NCI-H446 (cell line): ENCODE measurements at regions not wholly inside any gene's neighbourhood (a gene's known extent, or its start where the extent isn't known, plus 50 kb on each side); places are given as distances from the start of the nearest gene placed in this dataset.
"Not testable (repeated sequence)": the region's sequence is repeated elsewhere in the genome, so short reads cannot be mapped to it uniquely, and the experiment has no call there.

Experiments used
- DNase-seq, 2 experiments: peaks; one replicate each; lab custom pipeline; 2025; lab: John Stamatoyannopoulos, UW

DNA sequence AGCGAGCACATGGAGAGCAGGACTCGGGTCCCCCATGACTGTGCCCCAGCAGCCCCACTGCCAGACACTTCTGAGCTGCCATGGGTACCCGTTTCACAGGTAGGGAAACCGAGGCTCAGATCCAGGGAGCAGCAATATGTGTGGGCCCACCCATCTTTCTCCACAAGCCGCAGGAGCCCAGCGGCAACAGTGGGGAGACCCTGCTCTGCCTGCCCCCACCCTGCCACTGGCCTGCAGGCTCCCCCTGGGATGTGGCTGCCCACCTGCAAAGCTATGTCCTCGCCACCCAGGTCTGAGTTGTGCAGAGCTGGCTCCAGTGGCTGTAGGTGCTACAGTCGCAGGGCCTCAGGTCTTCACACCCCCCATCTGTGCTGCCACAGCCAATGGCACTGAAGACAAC is 50.6 kb upstream of the C1QTNF9B start:
- DNase-seq, result no peak

DNA sequence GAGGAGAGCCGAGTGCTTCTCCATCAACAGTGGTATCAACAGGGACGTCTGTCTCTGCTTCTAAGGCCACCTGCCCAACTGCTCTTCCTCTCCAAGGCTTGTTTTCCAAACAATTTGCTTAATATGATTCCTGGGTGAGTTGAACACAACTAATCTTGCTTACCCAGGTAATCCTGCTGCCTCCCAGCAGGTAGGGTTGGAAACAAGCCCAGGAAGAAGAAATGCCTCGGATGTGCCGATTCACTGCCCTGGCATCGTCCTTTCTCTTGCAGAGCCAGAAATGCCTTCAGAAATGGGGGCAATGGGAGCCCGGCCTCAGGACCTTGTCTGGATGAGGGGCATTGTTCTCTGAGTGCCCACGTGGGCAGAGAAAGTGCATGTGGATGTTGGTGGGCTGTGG is 51.9 kb upstream of the C1QTNF9B start:
- no peak for DNase-seq

DNA sequence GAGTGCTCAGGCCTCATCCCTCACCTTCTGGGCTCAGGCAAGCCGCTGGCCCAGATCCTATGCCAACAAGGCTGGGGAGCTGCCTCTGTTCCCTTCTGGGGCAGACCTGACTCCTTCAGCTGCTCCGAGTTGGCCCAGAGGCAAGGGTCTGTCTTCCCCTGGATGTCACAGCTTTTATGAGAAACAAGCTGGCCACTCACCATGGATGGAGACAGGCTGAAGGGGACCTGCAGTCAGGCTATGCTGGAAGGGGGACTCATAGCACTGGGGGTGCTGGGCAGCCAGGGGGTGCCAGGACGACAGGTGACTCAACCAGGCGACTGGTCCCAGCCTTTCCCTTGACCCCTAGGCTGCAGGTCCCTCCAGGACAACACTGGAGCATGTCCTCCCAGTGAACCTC is 52.4 kb upstream of the C1QTNF9B start:
- no peak for DNase-seq

DNA sequence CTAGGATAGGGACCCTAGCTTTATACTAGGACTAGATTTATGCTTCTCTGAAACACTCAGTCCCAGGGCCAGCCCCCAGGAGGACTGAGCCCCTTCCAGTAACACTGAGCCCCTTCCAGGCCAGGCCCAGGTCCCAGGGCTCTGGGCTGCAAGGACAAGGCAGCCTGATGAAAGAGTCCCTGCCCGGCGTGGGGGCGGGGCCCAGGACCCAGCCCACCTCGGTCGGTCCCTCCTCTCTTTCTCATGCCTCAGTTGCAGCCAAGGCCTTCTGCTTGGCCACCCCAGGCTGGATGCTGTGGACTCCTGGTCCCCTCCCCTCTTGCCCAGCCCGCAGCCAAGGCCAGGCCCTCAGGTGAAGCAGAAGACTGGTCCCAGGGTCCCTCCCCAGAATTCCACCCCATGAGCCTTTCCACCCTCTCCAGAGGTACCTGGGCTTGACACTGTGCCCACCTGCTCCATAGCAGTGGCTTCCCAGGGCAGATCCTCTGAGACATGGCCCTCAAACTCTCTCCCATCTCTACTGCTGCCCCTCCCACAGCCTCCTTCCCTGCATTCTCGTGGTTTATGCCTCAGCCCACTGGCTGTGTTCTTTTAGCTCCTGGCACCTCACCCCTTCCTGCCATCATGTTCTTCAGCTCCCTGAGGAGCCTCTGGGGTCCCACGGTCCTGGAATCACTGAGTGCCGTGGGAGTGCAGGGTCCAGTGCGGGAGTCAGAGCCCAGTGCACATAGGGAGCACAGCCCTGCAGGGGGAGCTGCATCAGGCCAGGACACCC is 53.6 kb upstream of the C1QTNF9B start:
- no peak for DNase-seq

DNA sequence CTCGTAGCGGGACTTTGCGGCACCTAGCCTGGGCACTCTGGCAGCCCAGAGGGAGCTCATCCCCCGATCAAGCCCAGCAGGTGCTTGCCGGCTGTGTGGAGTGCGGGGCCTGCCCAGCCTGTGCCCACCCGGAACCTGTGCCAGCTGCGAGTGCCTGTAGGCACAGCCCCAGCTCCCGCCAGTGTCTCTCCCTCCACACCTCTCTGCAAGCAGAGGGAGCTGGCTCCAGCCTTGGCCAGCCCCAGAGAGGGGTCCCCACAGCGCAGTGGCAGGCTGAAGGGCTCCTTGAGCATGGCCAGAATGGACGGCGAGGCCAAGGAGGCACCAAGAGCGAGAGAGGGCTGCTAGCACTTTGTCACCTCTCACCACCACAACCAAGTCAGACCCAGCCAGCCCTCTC is 55.5 kb upstream of the C1QTNF9B start:
- DNase-seq, result no peak

DNA sequence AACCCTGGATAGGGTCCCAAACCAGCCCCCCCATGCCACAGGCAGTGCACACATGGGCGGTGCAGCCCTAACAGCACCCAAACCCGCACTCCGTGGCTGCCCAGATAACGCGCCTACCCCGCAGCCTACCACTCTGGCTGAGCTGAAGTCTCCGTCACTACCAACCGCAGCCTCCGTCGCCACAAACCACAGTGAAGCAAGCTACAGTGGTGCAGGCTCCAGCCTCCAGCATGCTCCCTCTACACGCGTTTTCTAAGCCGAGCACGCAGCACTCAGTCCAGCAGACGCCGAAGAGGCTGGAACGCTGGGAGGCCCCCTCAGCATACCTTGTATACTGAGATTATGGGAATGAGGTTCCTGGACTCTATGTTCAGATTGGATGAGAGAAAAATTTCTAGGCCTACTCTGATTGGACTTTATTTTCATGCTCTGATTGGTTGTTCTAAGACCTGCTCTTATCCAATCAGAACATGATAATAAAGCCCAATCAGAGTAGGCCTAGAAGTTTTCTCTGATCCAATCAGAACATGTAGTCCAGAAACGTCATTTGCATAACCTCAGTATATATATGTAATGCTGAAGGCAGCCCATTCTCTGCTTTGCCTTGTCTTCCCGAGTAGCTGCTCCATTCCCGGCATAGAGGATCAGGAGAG is 56.7 kb upstream of the C1QTNF9B start:
- no peak for DNase-seq

DNA sequence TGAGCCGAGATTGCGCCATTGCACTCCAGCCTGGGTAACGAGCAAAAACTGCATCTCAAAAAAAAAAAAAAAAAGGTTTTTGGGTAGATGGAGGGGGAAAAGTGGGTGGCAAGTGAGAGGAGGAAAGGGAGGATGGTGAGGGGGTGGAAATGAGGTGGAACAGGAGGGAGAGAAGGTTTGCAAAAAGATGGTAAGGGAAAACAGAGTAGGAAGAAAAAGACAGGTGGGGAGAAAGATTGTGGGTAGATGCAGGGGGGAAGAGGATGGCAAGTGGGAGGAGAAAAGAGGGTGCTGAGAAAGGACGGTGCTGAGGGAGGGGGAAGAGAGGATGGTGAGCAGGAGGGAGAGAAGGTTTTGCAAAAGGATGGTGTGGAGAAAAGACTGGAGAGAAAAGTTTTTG is 57.8 kb upstream of the C1QTNF9B start:
- no peak for DNase-seq

DNA sequence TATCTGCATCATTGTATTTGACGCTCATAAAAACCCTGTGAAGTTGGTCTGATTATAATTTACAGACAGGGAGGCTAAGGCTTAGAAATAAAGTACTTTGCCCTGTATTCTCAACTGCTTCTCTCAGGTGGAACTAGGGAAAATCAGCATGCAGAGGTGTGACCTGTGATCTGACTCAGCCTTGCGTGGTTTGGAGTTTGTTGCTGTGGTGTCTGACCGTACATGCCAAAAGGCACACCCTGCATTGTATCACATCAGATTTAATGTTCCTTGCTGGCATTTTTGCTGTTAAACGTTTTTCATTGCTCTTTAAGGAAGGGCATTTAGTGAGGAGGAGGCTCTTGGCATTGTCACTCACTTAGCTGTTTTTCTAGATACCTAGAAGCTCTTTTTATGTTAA is 58.8 kb upstream of the C1QTNF9B start:
- DNase-seq, result no peak

DNA sequence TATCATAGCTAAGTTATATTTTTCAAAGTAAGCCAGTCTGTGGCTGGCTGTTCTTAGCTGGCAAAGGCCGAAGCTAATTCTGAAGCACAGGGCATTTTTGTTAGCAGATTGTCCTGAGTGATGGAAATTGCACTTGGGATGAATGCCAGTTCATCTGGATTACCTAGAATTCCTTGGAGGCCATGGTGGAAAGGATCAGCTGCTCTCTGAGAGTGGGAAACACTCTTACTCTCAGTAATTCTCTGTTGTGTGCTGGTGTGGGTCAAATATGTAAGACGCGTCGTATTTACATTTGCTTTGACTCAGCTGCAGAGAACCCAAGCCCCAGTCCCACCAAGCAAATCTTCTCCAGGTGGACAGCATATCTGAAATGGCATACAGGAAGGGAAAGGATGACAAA is 60.7 kb upstream of the C1QTNF9B start:
- no peak for DNase-seq

DNA sequence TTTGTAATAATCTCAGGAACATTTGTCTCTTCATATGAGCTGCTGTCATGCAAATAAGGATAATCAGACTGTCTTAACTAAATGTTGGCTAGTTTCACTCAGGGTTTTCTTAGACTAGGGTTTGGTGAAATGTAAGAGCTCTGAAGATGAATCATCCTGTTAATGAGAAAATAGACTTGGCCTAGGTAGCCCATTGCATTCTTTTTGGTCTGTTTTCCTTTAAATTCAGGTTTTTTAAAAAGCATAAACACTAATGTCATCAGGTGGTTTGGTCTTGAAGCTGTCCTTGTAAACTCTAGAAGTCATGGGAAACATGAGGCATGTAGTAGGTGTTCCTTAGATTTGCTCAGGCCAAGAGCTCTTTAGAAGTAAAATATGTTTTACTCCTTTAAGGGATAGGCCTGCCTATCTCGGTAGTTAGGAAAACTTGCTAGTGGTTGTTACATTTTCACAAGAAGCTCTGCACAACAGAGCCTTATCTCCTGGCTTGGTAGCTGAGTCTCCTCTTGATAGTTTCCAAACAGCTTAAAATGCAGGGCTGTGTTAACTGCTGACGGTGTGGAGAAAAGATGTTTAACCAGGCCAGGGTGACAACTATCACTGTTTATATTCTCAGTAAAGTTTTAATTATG is 62.0 kb upstream of the C1QTNF9B start:
- no peak for DNase-seq

DNA sequence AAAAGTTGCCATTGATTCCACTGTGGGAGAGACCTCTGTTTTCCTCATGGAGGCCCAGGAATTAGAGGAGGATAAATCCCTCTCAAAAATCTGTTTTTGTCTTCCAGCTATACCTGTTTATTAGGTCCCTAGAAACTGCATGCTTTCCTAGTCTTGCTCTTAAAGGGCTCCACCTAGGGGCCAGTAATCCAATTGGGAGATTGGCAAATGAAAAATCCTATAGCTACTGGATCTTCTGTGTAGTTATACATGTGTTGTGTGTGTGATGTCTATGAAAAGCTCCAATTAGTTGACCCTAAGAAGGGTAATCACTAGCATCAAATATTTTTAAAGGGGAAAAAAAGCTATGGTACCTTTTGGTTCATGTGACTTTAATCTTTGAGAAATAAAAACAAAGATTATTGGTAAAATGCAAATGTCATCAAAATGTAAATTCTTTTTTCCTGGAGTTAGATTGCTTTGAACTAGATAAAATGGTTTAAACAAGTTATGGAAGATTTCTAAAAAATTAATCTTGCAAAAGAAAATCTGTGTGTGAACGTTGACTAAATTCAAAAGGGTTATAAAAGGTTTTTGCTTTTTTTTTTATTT is 63.4 kb upstream of the C1QTNF9B start:
- peak in 1 of 2 experiments; percentile 29 for DNase-seq

DNA sequence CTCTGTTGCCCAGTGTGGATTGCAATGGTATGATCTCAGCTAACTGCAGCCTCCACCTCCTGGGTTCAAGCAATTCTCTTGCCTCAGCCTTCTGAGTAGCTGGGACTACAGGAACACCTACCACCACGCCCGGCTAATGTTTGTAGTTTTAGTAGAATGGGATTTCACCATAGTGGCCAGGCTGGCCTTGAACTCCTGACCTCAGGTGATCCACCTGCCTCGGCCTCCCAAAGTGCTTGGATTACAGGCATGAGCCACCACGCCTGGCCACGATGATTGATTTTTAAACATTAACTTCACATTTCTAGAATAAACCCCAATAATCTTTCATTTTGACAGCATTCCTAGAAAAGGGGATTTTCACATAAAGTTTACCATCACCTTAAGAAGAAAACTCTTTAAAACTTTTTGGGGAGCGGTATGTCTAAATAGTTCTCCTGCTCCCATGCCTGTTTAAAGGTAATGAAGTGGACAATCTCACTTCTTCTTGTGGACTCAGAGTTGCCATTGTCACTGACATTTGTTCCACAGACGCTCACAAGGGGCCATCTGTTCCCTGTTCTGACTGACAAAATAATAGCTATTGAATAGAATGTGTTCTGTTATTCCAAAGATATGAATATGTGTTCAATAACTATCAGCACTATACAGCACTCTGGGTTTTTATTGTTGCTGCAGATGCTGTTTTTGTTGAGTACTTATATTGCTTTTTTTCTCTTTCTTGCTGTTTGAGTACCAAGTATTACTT is 66.1 kb upstream of the C1QTNF9B start:
- no peak for DNase-seq

DNA sequence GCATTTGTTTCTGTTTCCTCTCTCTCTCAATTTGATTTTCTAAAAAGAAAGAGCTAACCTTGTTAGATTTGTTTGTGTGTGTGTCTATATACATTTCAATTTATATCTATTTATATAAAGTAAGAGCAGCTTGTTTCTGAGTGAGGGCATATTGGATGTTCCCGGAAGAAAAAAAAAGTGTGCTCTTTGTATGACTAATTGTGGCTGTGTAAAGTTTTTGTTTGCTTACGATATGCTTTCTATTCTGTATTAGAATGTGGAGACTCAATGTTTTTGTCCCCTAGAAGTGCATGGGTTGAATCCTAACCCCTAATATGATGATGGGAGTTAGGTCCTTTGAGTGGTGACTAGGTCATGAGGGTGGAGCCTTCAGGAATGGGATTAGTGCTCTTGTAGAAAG is 66.6 kb upstream of the C1QTNF9B start:
- DNase-seq, result no peak

DNA sequence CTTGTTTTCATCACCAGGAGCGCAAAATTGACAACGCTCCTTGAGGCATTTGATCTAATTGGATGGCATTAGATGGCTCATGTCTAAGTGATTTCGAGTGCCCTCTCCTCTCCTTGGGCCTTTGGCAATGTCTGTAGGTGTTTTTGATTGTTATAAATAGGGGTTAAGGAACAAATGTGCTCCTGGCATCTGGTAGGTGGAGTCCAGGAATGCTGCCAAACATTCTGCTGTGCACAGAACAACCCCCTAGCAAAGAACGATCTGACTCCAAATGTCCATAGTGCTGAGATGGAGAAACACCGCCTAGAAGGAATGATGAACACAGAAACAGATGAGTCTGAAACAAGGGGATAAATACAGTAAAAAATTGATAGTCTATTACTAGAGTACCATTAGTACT is 68.0 kb upstream of the C1QTNF9B start:
- DNase-seq, result no peak

DNA sequence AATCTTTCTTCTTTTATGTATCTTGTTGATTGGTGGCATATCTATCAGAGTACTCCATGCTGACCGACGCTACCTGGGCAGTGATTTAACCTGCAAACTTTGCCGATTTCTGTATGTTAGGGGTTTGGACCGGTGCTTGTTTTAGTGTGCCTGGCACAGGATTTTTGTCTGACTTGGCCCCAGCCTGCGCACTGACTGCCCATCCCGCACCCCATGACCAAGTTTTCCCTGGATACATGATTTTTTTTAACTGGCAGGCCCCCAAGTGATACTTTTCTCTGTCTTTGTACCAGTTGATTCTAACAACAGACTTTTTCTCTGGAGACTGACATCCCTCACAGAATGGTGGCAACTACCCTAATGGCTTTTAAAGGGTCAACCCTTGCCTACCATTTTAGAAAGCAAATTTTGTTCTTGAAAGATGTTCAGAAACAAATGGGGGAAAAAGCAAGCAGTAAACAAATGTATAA is 69.0 kb upstream of the C1QTNF9B start:
- no peak for DNase-seq

DNA sequence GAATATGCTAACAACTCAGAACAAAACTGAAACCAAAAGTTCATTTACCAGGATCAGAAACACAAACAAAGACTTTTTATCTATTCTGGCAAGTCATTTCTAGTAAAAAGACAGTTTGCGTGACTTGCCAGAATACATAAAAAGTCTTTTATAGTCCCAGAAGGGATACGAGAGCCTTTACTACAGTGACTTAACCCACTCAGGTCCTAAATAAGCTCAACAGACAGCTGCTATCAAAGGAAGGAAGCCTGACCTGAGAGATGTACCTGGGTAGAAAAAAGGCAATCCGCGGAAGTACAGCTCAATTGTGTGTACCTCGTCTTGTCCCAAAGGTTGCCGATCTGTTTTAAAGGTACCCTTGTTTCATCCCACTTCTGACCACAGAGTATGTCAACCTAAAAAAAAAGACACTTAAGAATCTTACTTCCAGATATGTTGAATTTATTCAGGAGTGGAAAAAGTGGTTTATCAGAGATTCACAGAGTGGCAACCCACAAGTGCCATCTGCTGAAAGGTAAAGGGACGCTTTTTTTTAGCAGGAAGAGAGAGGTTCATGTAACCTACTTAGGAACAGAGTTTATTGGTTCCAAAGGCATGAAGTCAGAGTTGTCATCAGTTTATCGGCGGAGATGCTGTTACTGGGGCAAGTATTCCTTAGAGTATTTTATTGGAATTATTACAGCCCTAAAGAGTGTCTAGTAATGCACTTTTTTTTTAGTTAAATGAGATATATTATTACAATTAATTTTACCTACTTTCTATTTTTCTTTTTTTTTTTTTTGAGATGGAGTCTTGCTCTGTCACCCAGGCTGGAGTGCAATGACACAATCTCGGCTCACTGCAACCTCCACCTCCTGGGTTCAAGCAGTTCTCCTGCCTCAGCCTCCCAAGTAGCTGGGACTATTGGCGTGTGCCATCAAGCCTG is 69.7 kb upstream of the C1QTNF9B start:
- DNase-seq, result no peak

DNA sequence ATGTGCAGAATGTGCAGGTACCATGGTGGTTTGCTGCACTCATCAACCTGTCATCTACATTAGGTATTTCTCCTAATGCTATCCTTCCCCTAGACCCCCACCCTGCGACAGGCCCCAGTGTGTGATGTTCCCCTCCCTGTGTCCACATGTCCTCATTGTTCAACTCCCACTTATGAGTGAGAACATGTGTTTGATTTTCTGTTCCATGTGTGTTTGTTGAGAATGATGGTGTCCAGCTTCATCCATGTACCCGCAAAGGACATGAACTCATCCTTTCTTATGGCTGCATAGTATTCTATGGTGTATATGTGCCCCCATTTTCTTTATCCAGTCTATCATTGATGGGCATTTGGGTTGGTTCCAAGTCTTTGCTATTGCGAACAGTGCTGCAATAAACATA is 70.5 kb upstream of the C1QTNF9B start:
- not testable (repeated sequence) for DNase-seq

DNA sequence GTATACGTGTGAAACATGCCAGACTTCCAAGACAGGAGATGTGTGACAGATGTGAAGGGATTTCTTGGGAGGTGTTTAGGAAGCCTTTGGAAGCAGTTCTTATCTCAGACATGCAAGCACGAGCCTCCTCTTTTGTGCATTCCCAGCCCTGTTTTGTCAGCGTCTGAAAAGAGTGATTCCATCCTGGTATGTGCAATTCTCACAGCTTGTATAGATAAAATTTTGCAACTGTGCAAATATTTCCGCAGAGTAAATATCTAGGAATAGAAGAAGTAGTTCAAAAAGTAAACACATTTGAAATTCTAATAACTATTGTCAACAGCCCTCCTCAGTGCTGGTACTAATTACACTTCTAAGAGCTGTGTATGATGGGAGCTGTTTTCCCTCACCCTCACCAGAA is 72.3 kb upstream of the C1QTNF9B start:
- DNase-seq, result no peak

DNA sequence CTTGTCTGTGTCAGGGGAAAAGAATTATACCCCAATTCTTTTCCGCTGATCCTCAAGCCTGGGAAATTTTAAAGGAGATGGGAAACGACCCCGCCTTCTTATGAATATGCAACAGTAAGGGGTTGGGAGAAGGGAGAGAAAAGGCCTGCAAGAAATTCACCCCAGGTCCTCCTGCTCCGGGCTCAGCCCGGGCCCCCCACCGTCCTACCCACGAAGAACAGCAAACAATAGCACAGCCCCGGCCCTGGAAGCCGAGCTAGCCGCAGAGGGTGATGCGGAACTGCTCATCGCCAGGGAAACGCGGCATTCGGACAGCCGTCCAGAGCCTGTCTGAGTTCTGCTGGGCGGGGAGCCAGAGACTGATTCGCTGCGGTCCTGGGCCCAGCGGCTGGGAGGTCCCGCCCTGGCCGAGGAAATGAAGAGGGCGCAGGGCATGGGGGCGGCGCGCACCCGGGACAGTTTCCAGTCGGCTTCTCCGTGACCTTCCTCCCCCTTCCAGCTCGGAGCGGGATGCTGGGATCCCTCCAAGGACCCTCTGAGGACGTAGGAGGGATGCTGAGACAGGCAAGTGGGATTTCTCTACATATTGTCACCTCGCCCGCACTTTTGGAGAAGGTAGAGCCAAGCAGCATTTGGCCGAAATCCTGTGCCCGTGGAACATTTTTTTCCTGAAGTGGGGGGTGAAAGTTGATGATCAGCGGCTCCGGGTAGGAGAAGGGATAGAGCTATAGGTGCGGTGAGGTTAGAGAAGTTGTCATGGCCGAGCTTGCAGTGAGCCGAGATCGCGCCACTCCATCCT is 82.3 kb upstream of the C1QTNF9B start:
- no peak for DNase-seq

DNA sequence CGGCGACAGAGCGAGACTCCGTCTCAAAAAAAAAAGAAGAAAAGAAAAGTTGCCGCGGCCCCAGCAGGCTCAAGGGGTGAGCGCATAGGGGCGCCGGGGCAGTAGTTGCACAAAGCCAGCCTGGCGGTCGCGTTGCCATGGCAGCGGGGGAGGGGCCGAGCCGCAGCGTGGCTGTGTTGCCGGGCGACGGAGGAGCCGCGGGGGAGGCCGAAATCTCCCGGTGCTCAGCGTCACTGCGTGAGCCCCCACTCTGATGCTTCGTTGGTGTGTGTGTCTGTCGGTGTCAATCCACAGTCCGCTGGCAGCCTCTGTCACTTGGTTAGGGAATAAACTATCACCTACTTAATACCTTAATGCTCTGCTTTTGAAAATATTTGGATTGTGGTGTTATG is 82.9 kb upstream of the C1QTNF9B start:
- no peak for DNase-seq
